Colonic mucosa (tissue), 4 donors: ENCODE measurements at regions not wholly inside any gene's neighbourhood (a gene's known extent, or its start where the extent isn't known, plus 50 kb on each side); places are given as distances from the start of the nearest gene placed in this dataset.
A peak's percentile ranks its signal among the peaks of the same experiment; 100 is the strongest.

Experiments
- DNase-seq: peaks from one replicate; pipeline ENCODE4 v3.0.0-alpha.2; 2020
- H3K27ac ChIP-seq: fragments of 200-600 bp; one replicate; pipeline ENCODE4 v1.8.0; 2021
- H3K27me3 ChIP-seq: fragments of 200-600 bp; one replicate; pipeline ENCODE4 v1.8.0; 2021
- H3K36me3 ChIP-seq: fragments of 200-600 bp; one replicate; pipeline ENCODE4 v1.8.0; 2021
- H3K4me1 ChIP-seq: fragments of 200-600 bp; one replicate; pipeline ENCODE4 v1.8.0; 2021; ENCODE audit warnings: mild to moderate bottlenecking
- H3K4me3 ChIP-seq: fragments of 200-600 bp; one replicate; pipeline ENCODE4 v1.8.0; 2021
- H3K9ac ChIP-seq, 2 donors: one replicate each; pipeline ENCODE4 v1.7.0; 2013; ENCODE audit warnings: control low read depth in 2 of 2, low read depth in 2 of 2, low read length in 2 of 2
- H3K9me3 ChIP-seq: fragments of 200-600 bp; one replicate; pipeline ENCODE4 v1.8.0; 2021
- intact Hi-C: fragments of 100-400 bp; cut with DNase I; formaldehyde crosslinking; loops from one replicate; pipeline ENCODE4 v1.14.1; 2022
- TF ChIP-seq, protein P1 (sequence below): fragments of 200-600 bp; IDR thresholded peaks from one replicate; pipeline ENCODE4 v1.8.0; 2022; ENCODE audit warnings: antibody characterized with exemption, mild to moderate bottlenecking
- donor health status: healthy.
- donor health status: DM: no; HTN: no; CAD: no.
- donor health status: DM: no; HTN: no; CAD: no.

DNA sequence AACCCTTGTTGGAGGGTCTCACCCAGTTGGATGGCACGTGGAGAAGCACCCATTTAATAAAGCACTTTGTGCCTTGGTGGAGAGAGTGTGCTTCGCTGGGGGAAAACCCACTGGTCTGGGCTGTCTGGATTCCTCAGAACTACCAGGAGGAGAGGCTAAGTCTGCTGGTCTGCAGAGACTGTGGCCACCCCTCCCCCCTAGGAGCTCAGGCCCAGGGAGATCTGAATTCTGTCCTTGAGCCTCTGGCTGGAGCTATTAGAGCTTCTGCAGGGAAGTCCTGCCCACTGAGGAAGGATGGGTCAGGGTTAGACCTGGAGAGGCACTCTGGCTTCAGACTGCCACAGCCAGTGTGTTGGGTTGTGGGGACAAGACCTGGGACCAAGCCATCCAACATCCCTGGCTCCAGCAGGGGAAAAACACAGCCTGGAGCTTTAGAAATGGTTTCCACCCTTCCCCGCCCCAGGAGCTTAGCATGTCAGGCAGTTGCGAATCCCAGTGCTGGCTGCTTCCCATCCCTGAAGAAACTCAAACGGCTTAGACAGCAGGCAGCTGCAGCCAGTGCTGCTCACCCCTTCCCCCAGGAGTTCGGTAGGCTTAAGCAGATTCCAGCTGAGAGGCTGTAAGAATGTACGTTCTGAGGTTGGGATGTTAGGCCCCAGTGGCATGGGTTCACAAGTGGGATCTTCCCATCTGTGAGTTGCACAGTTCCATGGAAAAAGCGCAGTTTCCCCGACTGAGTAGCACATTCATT, 288.3 kb downstream of the TGFB2 start:
- Histone ChIP-seq H3K36me3 (no peaks in the 10 kb centered on the region), H3K4me3 (no peak overlapping the region), H3K27ac (no peak overlapping the region), H3K27me3 (no peaks in the 10 kb centered on the region), H3K9ac (no peak overlapping the region), H3K9me3 (no peaks in the 10 kb centered on the region), H3K4me1 (no peaks in the 10 kb centered on the region)
- intact Hi-C loops, result no loop called here
- TF ChIP-seq, protein P1, sequence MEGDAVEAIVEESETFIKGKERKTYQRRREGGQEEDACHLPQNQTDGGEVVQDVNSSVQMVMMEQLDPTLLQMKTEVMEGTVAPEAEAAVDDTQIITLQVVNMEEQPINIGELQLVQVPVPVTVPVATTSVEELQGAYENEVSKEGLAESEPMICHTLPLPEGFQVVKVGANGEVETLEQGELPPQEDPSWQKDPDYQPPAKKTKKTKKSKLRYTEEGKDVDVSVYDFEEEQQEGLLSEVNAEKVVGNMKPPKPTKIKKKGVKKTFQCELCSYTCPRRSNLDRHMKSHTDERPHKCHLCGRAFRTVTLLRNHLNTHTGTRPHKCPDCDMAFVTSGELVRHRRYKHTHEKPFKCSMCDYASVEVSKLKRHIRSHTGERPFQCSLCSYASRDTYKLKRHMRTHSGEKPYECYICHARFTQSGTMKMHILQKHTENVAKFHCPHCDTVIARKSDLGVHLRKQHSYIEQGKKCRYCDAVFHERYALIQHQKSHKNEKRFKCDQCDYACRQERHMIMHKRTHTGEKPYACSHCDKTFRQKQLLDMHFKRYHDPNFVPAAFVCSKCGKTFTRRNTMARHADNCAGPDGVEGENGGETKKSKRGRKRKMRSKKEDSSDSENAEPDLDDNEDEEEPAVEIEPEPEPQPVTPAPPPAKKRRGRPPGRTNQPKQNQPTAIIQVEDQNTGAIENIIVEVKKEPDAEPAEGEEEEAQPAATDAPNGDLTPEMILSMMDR, result no peak
- DNase-seq, result peak; percentile 17

DNA sequence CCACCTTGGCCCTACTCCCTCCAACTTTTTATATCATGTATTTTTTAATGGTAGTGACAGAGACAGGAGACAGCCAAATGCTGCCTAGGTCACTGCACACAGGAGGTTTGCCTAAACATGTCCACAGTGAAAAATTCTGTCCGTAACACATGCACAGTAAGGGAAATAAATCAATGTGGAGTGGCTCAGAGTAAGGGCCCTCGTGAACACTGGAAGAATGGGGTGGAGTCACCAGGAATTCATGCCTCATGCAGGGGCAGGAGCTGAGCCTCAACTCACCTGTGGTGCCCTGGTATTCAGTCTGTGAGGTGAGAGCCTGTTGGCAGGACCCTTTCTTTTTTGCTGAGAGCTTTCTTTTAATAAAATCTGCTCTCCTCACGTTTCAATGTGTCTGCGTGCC, 289.1 kb downstream of the TGFB2 start:
- no peaks in the 10 kb centered on the region for H3K4me1 ChIP-seq
- DNase-seq, result no peak
- no peak overlapping the region for H3K9ac ChIP-seq
- intact Hi-C loops, result no loop called here
- H3K9me3 ChIP-seq, result no peaks in the 10 kb centered on the region
- H3K4me3 ChIP-seq, result no peak overlapping the region
- TF ChIP-seq, protein P1, result no peak
- no peaks in the 10 kb centered on the region for H3K27me3 ChIP-seq
- no peaks in the 10 kb centered on the region for H3K36me3 ChIP-seq
- H3K27ac ChIP-seq, result no peak overlapping the region

DNA sequence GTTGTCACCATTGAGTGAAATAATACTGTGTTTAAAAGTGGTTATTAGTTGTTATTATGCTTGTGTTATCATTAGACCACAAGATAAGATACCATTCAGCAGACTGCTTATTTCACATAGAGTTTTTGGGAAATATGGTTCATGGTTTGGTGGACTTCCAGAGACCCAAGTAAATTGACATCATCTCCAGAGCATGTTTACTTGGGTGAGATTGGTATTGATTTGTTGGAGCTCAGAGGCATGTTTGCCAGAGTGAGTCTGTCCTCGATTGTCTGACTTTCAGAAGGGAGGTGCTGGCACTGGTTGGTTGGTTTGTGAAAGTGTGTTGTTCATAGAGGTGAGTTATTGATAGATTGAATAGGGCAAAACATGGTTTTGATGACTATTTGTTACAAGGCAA, 291.4 kb downstream of the TGFB2 start:
- no peaks in the 10 kb centered on the region for H3K9me3 ChIP-seq
- no peak for DNase-seq
- no peak overlapping the region for H3K9ac ChIP-seq
- H3K27ac ChIP-seq, result no peak overlapping the region
- TF ChIP-seq, protein P1, result no peak
- no peaks in the 10 kb centered on the region for H3K4me1 ChIP-seq
- intact Hi-C loops, result no loop called here
- H3K4me3 ChIP-seq, result no peak overlapping the region
- no peaks in the 10 kb centered on the region for H3K27me3 ChIP-seq
- no peaks in the 10 kb centered on the region for H3K36me3 ChIP-seq

DNA sequence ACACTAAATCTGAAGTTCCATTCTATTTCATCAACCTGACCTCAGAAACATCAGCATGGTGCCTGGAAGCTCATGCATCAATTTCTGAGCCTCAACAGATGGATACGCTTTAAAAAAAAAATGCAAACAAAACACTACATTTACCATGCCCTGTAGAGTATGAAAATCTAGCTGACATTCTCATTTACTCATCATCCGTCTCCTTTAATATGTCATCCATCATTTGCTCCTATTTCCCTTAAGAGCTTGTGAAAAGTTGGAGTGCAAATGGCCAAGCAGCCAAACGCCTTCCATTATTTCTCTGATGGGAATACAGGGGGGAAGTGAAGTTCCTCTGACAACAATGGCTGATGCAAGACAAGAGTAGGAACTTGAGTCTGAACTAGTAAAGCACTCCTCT, 295.0 kb downstream of the TGFB2 start:
- no peak overlapping the region for H3K27ac ChIP-seq
- no peaks in the 10 kb centered on the region for H3K4me1 ChIP-seq
- DNase-seq, result no peak
- TF ChIP-seq, protein P1, result no peak
- intact Hi-C loops, result no loop called here
- H3K36me3 ChIP-seq, result no peaks in the 10 kb centered on the region
- no peaks in the 10 kb centered on the region for H3K27me3 ChIP-seq
- H3K9ac ChIP-seq, result no peak overlapping the region
- H3K9me3 ChIP-seq, result no peaks in the 10 kb centered on the region
- H3K4me3 ChIP-seq, result no peak overlapping the region

DNA sequence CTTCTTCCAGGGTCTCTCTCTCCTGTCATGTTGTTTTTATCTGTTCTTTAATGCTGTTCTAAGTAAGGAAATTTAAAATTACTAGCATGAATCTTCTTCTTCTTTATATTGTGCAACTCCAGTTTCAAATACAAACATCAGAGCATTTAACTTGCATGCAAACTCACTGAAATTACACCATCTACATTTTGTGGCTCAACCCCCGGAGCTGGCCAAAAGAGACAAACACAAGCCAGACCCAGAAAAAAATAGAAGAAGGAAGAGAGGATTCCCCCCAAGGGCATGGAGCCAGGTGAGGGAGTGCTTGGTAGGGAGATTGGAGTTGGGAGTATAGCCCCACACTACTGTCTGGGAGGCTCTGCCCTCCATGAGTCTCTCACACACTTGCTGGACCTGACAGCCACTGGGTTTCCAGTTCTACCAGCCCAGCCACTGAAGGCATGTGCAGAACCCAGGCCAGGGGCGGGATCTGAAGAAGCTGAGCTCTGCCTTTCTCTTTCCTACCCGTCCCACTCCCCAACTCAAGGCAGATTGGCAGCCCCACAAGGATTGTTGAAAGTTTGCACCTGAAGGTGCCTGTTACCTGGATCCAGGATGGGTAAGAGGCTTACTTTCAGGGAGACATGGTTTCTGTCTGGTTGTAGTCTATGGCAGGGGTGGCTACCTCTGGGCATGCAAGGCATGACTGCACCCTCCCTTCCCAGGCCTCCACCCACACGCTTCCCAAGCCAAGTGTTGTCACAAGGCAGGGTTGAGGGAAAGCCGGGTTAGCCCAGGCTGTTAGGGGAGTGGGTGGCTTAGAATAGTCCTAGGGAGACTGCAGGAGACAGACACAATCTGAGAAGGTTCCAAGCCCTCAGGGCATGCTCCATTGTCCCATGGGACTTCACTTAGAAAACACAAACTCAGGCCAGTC, 297.2 kb downstream of the TGFB2 start:
- DNase-seq, result no peak
- TF ChIP-seq, protein P1, result no peak
- intact Hi-C loops, result no loop called here
- no peaks in the 10 kb centered on the region for H3K27me3 ChIP-seq
- no peak overlapping the region for H3K9ac ChIP-seq
- H3K27ac ChIP-seq, result no peak overlapping the region
- no peaks in the 10 kb centered on the region for H3K4me1 ChIP-seq
- H3K9me3 ChIP-seq, result no peaks in the 10 kb centered on the region
- H3K4me3 ChIP-seq, result no peak overlapping the region
- no peaks in the 10 kb centered on the region for H3K36me3 ChIP-seq
